Osteocyte (in vitro differentiated cells): ENCODE measurements at regions not wholly inside any gene's neighbourhood (a gene's known extent, or its start where the extent isn't known, plus 50 kb on each side); places are given as distances from the start of the nearest gene placed in this dataset.

ENCODE experiments used
- DNase-seq: peaks from one replicate; pipeline ENCODE4 v3.0.0; 2021; ENCODE audit warnings: mixed read lengths; ENCODE audit not compliant: unreplicated experiment; ENCODE audit errors: extremely low spot score
- H3K27ac Mint-ChIP-seq: one replicate; pipeline ENCODE4 v1.8.0; 2021; ENCODE audit warnings: mild to moderate bottlenecking, mixed read lengths; ENCODE audit not compliant: unreplicated experiment
- H3K27me3 Mint-ChIP-seq: one replicate; pipeline ENCODE4 v1.8.0; 2021; ENCODE audit warnings: mixed read lengths; ENCODE audit not compliant: unreplicated experiment
- H3K36me3 Mint-ChIP-seq: one replicate; pipeline ENCODE4 v1.8.0; 2021; ENCODE audit warnings: mixed read lengths; ENCODE audit not compliant: unreplicated experiment
- H3K4me1 Mint-ChIP-seq: one replicate; pipeline ENCODE4 v1.8.0; 2021; ENCODE audit warnings: mixed read lengths; ENCODE audit not compliant: unreplicated experiment
- H3K4me3 Mint-ChIP-seq: one replicate; pipeline ENCODE4 v1.8.0; 2021; ENCODE audit warnings: mild to moderate bottlenecking, moderate library complexity, mixed read lengths; ENCODE audit not compliant: unreplicated experiment
- H3K9me3 Mint-ChIP-seq: one replicate; pipeline ENCODE4 v1.8.0; 2021; ENCODE audit warnings: mixed read lengths; ENCODE audit not compliant: unreplicated experiment
- CTCF ChIP-seq: fragments of 200-600 bp; sonication (generic); IDR thresholded peaks from 2 replicates; pipeline ENCODE4 v1.5.0; 2021; ENCODE audit warnings: antibody characterized with exemption, mild to moderate bottlenecking, moderate library complexity

- Mint-ChIP-seq H3K4me1 (peaks cover 33% of the 10 kb centered on the region), H3K9me3 (peaks cover 18% of the 10 kb centered on the region), H3K36me3 (peaks cover 18% of the 10 kb centered on the region), H3K27me3 (no peaks in the 10 kb centered on the region), H3K4me3 (no peak overlapping the region), H3K27ac (no peak overlapping the region)
- no peak for DNase-seq
- TF ChIP-seq CTCF = no peak
Observed at GRCh38 chr4:175378372-175378771, 433.7 kb downstream of the GPM6A start.

GRCh38 chr4:175380841-175381240 lies 431.2 kb downstream of the GPM6A start:
- Mint-ChIP-seq H3K27ac (no peak overlapping the region), H3K4me1 (peaks cover 27% of the 10 kb centered on the region), H3K36me3 (peaks cover 19% of the 10 kb centered on the region), H3K9me3 (peaks cover 18% of the 10 kb centered on the region), H3K27me3 (no peaks in the 10 kb centered on the region), H3K4me3 (no peak overlapping the region)
- TF ChIP-seq CTCF = no peak
- no peak for DNase-seq

GRCh38 chr4:175385797-175386196 lies 426.3 kb downstream of the GPM6A start:
- no peak for TF ChIP-seq CTCF
- Mint-ChIP-seq H3K4me3 (no peak overlapping the region), H3K27ac (no peak overlapping the region), H3K36me3 (peaks cover 6% of the 10 kb centered on the region), H3K9me3 (peaks cover 3% of the 10 kb centered on the region), H3K4me1 (peaks cover 6% of the 10 kb centered on the region), H3K27me3 (no peaks in the 10 kb centered on the region)
- DNase-seq = no peak

GRCh38 chr4:175386776-175387507 lies 425.1 kb downstream of the GPM6A start:
- Mint-ChIP-seq H3K36me3 (peaks cover 2% of the 10 kb centered on the region), H3K9me3 (peaks cover 14% of the 10 kb centered on the region), H3K27ac (no peak overlapping the region), H3K4me1 (peaks cover 4% of the 10 kb centered on the region), H3K4me3 (no peak overlapping the region), H3K27me3 (no peaks in the 10 kb centered on the region)
- TF ChIP-seq CTCF = no peak
- no peak for DNase-seq

GRCh38 chr4:175394208-175394607 lies 417.9 kb downstream of the GPM6A start:
- no peak for TF ChIP-seq CTCF
- Mint-ChIP-seq H3K9me3 (peaks cover 38% of the 10 kb centered on the region), H3K27me3 (no peaks in the 10 kb centered on the region), H3K4me1 (peaks cover 6% of the 10 kb centered on the region), H3K4me3 (no peak overlapping the region), H3K36me3 (peaks cover 16% of the 10 kb centered on the region), H3K27ac (no peak overlapping the region)
- DNase-seq = no peak
